ENCODE measurements at regions not wholly inside any gene's neighbourhood (a gene's known extent, or its start where the extent isn't known, plus 50 kb on each side); places are given as distances from the start of the nearest gene placed in this dataset.
A peak's percentile ranks its signal among the peaks of the same experiment; 100 is the strongest.

GRCh38 chr3:153903430-153903829 is 217.8 kb upstream of the ARHGEF26 start:
- no peak for TF ChIP-seq NFYB (IDR thresholded peaks at IDR 0.05; ENCODE audit: insufficient read depth, low read depth, low read length)
- TF ChIP-seq CTCF (IDR thresholded peaks at IDR 0.05 in 2 of 3, conservative IDR thresholded peaks at IDR 0.05 in 1 of 3; ENCODE audit: control insufficient read depth in 2 of 3, extremely low read depth in 1 of 3, insufficient read depth in 1 of 3, low read depth in 3 of 3, low read length in 3 of 3) = 0 out of 6 replicates have a peak, but pooled peaks of 1 of the 3 experiments have one; percentile 5
- no peak for TF ChIP-seq ZNF217 (IDR thresholded peaks at IDR 0.05)
- TF ChIP-seq EP300 (IDR thresholded peaks at IDR 0.05; ENCODE audit: borderline replicate concordance in 1 of 2, control insufficient read depth in 1 of 2, low read depth in 2 of 2, low read length in 2 of 2) = no peak
- TF ChIP-seq RAD21 (IDR thresholded peaks at IDR 0.05; ENCODE audit: insufficient read depth, low read depth, low read length) = no peak
- TF ChIP-seq ZBTB40 (IDR thresholded peaks at IDR 0.05; ENCODE audit: borderline replicate concordance) = no peak
- TF ChIP-seq MXI1 (IDR thresholded peaks at IDR 0.05; ENCODE audit: low read depth, low read length) = no peak
- no peak for TF ChIP-seq CEBPB (IDR thresholded peaks at IDR 0.05; ENCODE audit: borderline replicate concordance in 1 of 2, low read depth in 2 of 2, low read length in 2 of 2)
- TF ChIP-seq USF1 (IDR thresholded peaks at IDR 0.05; ENCODE audit: borderline replicate concordance, extremely low read length, insufficient read depth, low read depth, low read length) = no peak
- no peak for TF ChIP-seq MEF2A (IDR thresholded peaks at IDR 0.05; ENCODE audit: insufficient read depth, low read depth, low read length)
- TF ChIP-seq MTA3 (IDR thresholded peaks at IDR 0.05; ENCODE audit: borderline replicate concordance, low read length) = no peak
- TF ChIP-seq BCL3 (IDR thresholded peaks at IDR 0.05; ENCODE audit: borderline replicate concordance, insufficient read depth, low read depth, low read length, poor library complexity, severe bottlenecking) = no peak
- no peak for TF ChIP-seq USF2 (IDR thresholded peaks at IDR 0.05; ENCODE audit: borderline replicate concordance, low read depth, low read length)
- TF ChIP-seq SRF (IDR thresholded peaks at IDR 0.05; ENCODE audit: low read depth in 2 of 2, low read length in 2 of 2) = no peak

Data from GM12878 (cell line).